Mononuclear cell (primary cell): ENCODE measurements at regions not wholly inside any gene's neighbourhood (a gene's known extent, or its start where the extent isn't known, plus 50 kb on each side); places are given as distances from the start of the nearest gene placed in this dataset.

Experiments used
- H3K27me3 ChIP-seq: 2 replicates; pipeline ENCODE4 v1.6.0; 2011; ENCODE audit warnings: low read length, control low read depth; ENCODE audit not compliant: insufficient read depth
- H3K4me1 ChIP-seq: 2 replicates; pipeline ENCODE4 v1.5.1; 2011; ENCODE audit warnings: mild to moderate bottlenecking, low read length, control low read depth; ENCODE audit not compliant: insufficient read depth
- H3K4me3 ChIP-seq: 2 replicates; pipeline ENCODE4 v1.5.1; 2011; ENCODE audit warnings: mild to moderate bottlenecking, low read length, moderate library complexity
- H3K9me3 ChIP-seq: 2 replicates; pipeline ENCODE4 v1.5.1; 2011; ENCODE audit warnings: low read depth, mild to moderate bottlenecking, control low read depth, low read length

GRCh38 chr7:79897166-79897565 lies 237.5 kb upstream of the GNAI1 start:
- no peaks in the 10 kb centered on the region for H3K9me3 ChIP-seq

DNA sequence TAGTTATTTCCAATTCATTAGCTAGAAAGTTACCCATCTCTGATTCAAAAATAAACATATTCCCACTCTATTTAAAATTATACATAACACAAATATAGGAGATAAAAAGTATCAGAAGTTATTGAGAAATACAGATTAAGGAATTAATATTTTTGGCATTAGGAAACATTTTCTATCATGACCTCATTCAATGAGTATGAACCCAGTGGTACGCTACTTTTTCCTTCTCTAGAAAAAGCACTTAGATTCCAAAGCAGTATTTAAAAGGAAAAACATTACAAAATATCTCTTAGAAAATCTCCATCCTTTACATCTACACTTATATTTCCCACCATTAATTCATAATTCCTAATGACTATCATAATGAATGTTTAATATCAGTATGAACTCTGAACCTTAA lies 240.6 kb upstream of the GNAI1 start:
- Histone ChIP-seq H3K4me1 (no peaks in the 10 kb centered on the region), H3K4me3 (no peak overlapping the region), H3K9me3 (no peaks in the 10 kb centered on the region), H3K27me3 (no peaks in the 10 kb centered on the region)

More at GRCh38 chr7:79897166-79897565, 237.5 kb upstream of the GNAI1 start:
- H3K4me1 ChIP-seq, result no peaks in the 10 kb centered on the region
- no peaks in the 10 kb centered on the region for H3K27me3 ChIP-seq
- no peak overlapping the region for H3K4me3 ChIP-seq

DNA sequence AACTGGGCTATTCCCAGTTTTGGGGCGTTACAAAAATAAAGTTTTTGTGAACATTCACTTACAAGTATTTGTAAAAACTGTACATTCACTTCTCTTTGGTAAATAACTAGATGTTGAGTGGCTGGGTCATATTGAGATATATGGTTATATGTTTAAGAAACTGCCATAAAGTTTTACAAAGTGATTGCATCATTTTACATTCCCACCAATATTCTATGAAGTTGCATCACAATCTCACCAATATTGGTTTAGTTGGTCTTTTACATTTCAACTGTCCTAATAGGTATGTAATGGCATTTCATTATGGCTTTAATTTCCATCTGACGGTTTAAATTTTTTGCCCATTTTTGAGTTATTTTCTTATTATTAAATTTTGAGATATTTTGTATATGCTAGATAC lies 251.7 kb upstream of the GNAI1 start:
- H3K27me3 ChIP-seq, result no peaks in the 10 kb centered on the region

DNA sequence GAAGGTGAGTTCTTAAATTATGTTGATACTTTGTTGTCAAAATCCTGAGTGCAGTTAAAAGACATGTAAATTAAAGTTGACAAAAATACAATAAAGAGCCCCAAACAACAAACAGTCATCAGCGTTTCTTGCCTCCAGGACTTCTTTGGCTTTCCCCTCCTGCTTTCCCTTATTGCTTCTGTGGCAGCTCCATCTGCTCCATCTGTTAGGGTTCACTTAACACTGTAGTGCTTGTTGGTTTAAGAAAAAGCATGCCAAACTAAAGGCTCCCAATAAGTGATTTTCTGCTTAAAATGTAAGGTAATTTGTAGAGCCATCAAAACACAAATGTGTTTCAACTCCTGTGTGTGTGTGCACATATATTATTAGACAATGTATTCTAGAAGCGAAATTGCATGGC lies 254.3 kb upstream of the GNAI1 start:
- no peak overlapping the region for H3K4me3 ChIP-seq
- H3K27me3 ChIP-seq, result no peaks in the 10 kb centered on the region
- H3K9me3 ChIP-seq, result no peaks in the 10 kb centered on the region
- H3K4me1 ChIP-seq, result no peaks in the 10 kb centered on the region

More for the DNA sequence above, 251.7 kb upstream of the GNAI1 start:
- H3K4me3 ChIP-seq, result no peak overlapping the region
- H3K4me1 ChIP-seq, result no peaks in the 10 kb centered on the region
- no peaks in the 10 kb centered on the region for H3K9me3 ChIP-seq

GRCh38 chr7:79877874-79878465 lies 256.7 kb upstream of the GNAI1 start:
- H3K9me3 ChIP-seq, result no peaks in the 10 kb centered on the region
- H3K4me3 ChIP-seq, result no peak overlapping the region
- H3K4me1 ChIP-seq, result no peaks in the 10 kb centered on the region
- H3K27me3 ChIP-seq, result no peaks in the 10 kb centered on the region

DNA sequence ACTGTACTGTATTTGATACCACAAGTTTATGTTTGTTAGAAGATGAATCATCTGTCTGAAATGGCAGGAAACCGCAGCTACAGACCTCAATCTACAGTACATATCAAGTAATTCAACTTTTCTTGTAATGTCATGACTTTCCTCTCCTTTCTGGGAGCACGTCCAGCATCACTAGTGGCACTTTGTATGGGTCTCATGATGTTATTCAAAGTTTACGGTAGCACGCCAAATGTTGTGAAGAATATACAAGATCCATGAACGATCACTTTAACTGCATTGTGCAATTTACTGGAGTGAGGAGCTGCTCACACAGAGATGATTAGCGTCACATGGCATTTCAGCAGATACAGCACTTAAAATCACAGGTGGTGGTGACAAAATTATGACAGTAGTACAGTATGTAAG lies 257.8 kb upstream of the GNAI1 start:
- no peaks in the 10 kb centered on the region for H3K27me3 ChIP-seq
- no peak overlapping the region for H3K4me3 ChIP-seq
- H3K9me3 ChIP-seq, result no peaks in the 10 kb centered on the region
- H3K4me1 ChIP-seq, result no peaks in the 10 kb centered on the region

GRCh38 chr7:79874797-79875196 lies 259.8 kb upstream of the GNAI1 start:
- no peak overlapping the region for H3K4me3 ChIP-seq
- H3K9me3 ChIP-seq, result no peaks in the 10 kb centered on the region
- H3K27me3 ChIP-seq, result no peaks in the 10 kb centered on the region
- H3K4me1 ChIP-seq, result no peaks in the 10 kb centered on the region

DNA sequence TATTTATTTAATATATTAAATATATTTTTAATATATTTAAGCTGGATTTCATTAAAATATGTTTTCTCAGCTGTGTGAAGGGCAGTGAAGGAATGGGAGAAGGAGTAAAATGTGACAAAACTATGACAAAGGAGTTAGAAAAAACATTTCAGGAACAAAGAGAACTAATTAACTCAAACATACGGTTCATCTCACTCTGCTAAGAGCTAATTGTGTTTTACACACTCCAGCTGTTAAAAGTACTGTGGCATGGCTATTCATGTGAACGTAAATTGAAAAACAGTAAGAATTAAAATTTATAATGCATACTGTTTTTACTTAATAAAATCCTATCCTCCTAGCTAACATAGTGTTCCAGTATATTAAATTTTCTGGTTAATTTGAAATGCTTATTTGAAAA lies 262.5 kb upstream of the GNAI1 start:
- no peak overlapping the region for H3K4me3 ChIP-seq
- no peaks in the 10 kb centered on the region for H3K27me3 ChIP-seq

GRCh38 chr7:79868010-79868409 lies 266.6 kb upstream of the GNAI1 start:
- no peak overlapping the region for H3K4me3 ChIP-seq
- H3K4me1 ChIP-seq, result no peaks in the 10 kb centered on the region
- no peaks in the 10 kb centered on the region for H3K27me3 ChIP-seq
- H3K9me3 ChIP-seq, result no peaks in the 10 kb centered on the region

More for the DNA sequence above, 262.5 kb upstream of the GNAI1 start:
- Histone ChIP-seq H3K4me1 (no peaks in the 10 kb centered on the region), H3K9me3 (no peaks in the 10 kb centered on the region)

- no peaks in the 10 kb centered on the region for H3K4me1 ChIP-seq
- H3K27me3 ChIP-seq, result no peaks in the 10 kb centered on the region
- no peak overlapping the region for H3K4me3 ChIP-seq
- H3K9me3 ChIP-seq, result no peaks in the 10 kb centered on the region
These were observed 272.0 kb upstream of the GNAI1 start for GRCh38 chr7:79862447-79863210.

DNA sequence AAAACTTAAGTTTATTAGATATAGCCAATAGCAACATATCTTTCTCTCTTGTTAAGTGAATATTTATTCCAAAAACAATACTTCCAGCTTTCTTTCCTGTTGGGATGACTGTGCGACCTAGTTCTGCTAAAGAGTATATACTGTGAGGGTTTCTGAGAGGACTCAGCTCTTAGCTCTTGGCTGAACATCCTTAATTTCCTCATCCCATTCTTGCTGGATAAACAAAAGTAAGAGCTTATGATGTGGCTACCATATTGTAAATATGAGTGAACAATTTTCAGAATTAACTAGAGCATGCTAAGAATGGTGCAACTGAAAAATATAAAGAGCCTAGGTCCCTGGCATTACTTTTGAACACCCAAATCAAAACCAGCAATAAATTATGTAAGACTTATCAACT lies 279.5 kb upstream of the GNAI1 start:
- Histone ChIP-seq H3K27me3 (no peaks in the 10 kb centered on the region), H3K4me1 (no peaks in the 10 kb centered on the region), H3K9me3 (no peaks in the 10 kb centered on the region), H3K4me3 (no peak overlapping the region)

DNA sequence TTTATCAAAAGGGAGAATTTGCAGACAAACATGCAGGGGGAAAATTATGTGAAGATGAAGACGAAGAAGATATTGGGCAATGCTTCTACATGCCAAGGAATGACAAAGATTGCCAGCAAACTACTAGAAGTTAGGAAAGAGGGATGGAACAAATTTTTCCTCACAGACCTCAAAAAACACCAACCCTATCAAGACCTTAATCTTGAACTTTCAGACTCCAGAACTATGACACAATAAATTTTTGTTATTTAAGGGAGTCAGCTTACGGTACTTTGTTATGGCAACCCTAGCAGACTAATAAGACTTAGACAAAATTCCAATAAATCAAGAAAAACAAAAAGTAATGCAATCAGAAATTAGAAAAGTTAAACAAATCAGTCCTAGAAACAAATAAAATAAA lies 280.0 kb upstream of the GNAI1 start:
- Histone ChIP-seq H3K9me3 (no peaks in the 10 kb centered on the region), H3K4me3 (no peak overlapping the region), H3K27me3 (no peaks in the 10 kb centered on the region), H3K4me1 (no peaks in the 10 kb centered on the region)

DNA sequence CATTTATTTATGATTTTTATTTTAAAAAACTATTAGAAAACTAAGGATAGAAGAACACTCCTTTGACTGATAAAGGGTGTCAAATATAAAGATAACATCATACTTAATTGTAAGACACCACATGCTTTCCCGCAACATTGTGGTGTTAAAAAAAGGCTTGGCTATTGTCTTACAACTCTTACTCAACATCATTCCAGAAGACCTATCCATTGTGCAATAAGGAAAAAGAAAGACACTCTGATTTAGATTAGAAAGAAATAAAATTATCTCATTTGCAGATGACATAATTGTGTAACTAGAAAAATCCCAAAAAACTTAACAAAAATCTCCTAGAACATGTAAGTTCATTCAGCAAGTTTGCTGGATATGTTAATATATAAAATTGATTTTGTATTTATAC lies 296.7 kb upstream of the GNAI1 start:
- no peak overlapping the region for H3K4me3 ChIP-seq
- no peaks in the 10 kb centered on the region for H3K27me3 ChIP-seq
- no peaks in the 10 kb centered on the region for H3K4me1 ChIP-seq
- H3K9me3 ChIP-seq, result no peaks in the 10 kb centered on the region

- Histone ChIP-seq H3K27me3 (no peaks in the 10 kb centered on the region), H3K4me3 (no peak overlapping the region), H3K9me3 (no peaks in the 10 kb centered on the region), H3K4me1 (no peaks in the 10 kb centered on the region)
These were observed 301.0 kb upstream of the GNAI1 start for GRCh38 chr7:79833616-79834015.

DNA sequence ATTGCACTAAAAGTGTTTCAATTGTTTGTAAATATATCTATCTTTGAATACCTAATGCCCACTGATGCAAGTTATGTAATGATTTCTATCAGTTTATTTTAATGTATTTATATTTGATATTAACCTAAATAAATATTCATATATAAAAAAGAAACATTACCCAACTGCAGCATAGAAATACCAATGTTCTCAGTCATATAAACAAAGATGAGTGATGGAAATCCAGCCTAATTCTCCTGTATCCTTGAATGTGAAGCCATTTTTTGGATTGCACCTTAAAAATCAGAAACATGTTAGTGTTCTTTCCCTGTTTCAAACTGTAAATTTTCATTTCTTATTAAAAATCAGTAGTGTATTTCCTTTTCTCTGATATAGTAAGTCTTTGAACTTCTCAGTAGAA lies 305.8 kb upstream of the GNAI1 start:
- Histone ChIP-seq H3K4me1 (no peaks in the 10 kb centered on the region), H3K27me3 (no peaks in the 10 kb centered on the region)

More for the DNA sequence above, 305.8 kb upstream of the GNAI1 start:
- Histone ChIP-seq H3K9me3 (no peaks in the 10 kb centered on the region), H3K4me3 (no peak overlapping the region)
